ENCODE measurements at regions not wholly inside any gene's neighbourhood (a gene's known extent, or its start where the extent isn't known, plus 50 kb on each side); places are given as distances from the start of the nearest gene placed in this dataset.
A peak's percentile ranks its signal among the peaks of the same experiment; 100 is the strongest.

- ATAC-seq: no peak
- Histone ChIP-seq H3K4me1 (ENCODE audit: control insufficient read depth in 1 of 2, insufficient read depth in 2 of 2, low read length in 2 of 2) (peaks cover 5 to 8% of the 10 kb centered on the region in 2 experiments), H2AFZ (ENCODE audit: low read depth, low read length, poor library complexity, severe bottlenecking) (peak overlapping the region; percentile 85), H3K79me2 (ENCODE audit: insufficient read depth, low read length) (no peaks in the 10 kb centered on the region), H3K27ac (ENCODE audit: low read depth, low read length) (no peak overlapping the region), H3K9me2 (ENCODE audit: insufficient read depth) (no peaks in the 10 kb centered on the region), H3K27me3 (ENCODE audit: insufficient read depth, low read length) (no peaks in the 10 kb centered on the region), H4K20me1 (ENCODE audit: insufficient read depth) (no peaks in the 10 kb centered on the region), H3K4me2 (ENCODE audit: low read length) (no peak overlapping the region), H3K9ac (ENCODE audit: low read length) (no peak overlapping the region), H3K36me3 (ENCODE audit: control insufficient read depth in 1 of 2, insufficient read depth in 2 of 2, low read length in 2 of 2) (no peaks in the 10 kb centered on the region), H3K4me3 (replicated peaks in 1 of 2; ENCODE audit: low read depth in 1 of 2, low read length in 2 of 2) (no peak overlapping the region), H3K9me3 (ENCODE audit: control insufficient read depth in 1 of 2, insufficient read depth in 1 of 2, low read depth in 1 of 2, low read length in 2 of 2) (0 out of 4 replicates have a peak, but pooled peaks cover 0 to 6% of the 10 kb centered on the region in 2 experiments)
- TF ChIP-seq POLR2A (IDR thresholded peaks at IDR 0.05; ENCODE audit: borderline replicate concordance, extremely low read depth, insufficient read depth, insufficient read length) (no peak), CBX3 (IDR thresholded peaks at IDR 0.05; ENCODE audit: low read depth) (no peak), ATF3 (IDR thresholded peaks at IDR 0.05) (no peak), JUND (IDR thresholded peaks at IDR 0.05) (no peak), MAX (IDR thresholded peaks at IDR 0.05) (no peak), REST (IDR thresholded peaks at IDR 0.05; ENCODE audit: low read depth) (no peak), EZH2 (IDR thresholded peaks at IDR 0.05) (no peak)
- ChIA-PET CTCF (no interaction called here), POLR2A (no interaction called here), RAD21 (ENCODE audit: low non-redundant PET in 1 of 2, low total read pairs in 2 of 2, uncharacterized antibody in 2 of 2, unreplicated experiment in 2 of 2) (no interaction called here)
- no peak for DNase-seq (ENCODE audit: low read depth, low spot score)
- no TSS peak for BruUV-seq (replicated peaks)
- intact Hi-C loops (cut with micrococcal nuclease): no loop called here
These were observed 893.3 kb upstream of the MDGA2 start for GRCh38 chr14:48568688-48569087.

- RAD21 ChIA-PET (ENCODE audit: low non-redundant PET in 1 of 2, low total read pairs in 2 of 2, uncharacterized antibody in 2 of 2, unreplicated experiment in 2 of 2): no interaction called here
- Histone ChIP-seq H3K9me3 (ENCODE audit: control insufficient read depth in 1 of 2, insufficient read depth in 1 of 2, low read depth in 1 of 2, low read length in 2 of 2) (0 out of 4 replicates have a peak, but pooled peaks cover 0 to 6% of the 10 kb centered on the region in 2 experiments), H3K36me3 (ENCODE audit: control insufficient read depth in 1 of 2, insufficient read depth in 2 of 2, low read length in 2 of 2) (no peaks in the 10 kb centered on the region), H3K27me3 (ENCODE audit: insufficient read depth, low read length) (no peaks in the 10 kb centered on the region), H3K9me2 (ENCODE audit: insufficient read depth) (no peaks in the 10 kb centered on the region), H3K4me2 (ENCODE audit: low read length) (no peak overlapping the region), H3K9ac (ENCODE audit: low read length) (no peak overlapping the region), H3K79me2 (ENCODE audit: insufficient read depth, low read length) (no peaks in the 10 kb centered on the region), H4K20me1 (ENCODE audit: insufficient read depth) (no peaks in the 10 kb centered on the region), H2AFZ (ENCODE audit: low read depth, low read length, poor library complexity, severe bottlenecking) (peak overlapping the region; percentile 85), H3K4me3 (replicated peaks in 1 of 2; ENCODE audit: low read depth in 1 of 2, low read length in 2 of 2) (no peak overlapping the region), H3K4me1 (ENCODE audit: control insufficient read depth in 1 of 2, insufficient read depth in 2 of 2, low read length in 2 of 2) (peaks cover 7 to 12% of the 10 kb centered on the region in 2 experiments), H3K27ac (ENCODE audit: low read depth, low read length) (no peak overlapping the region)
- DNase-seq (ENCODE audit: low read depth, low spot score): no peak
- CTCF ChIA-PET: no interaction called here
- BruUV-seq (replicated peaks): no TSS peak
- POLR2A ChIA-PET: no interaction called here
- intact Hi-C loops (cut with micrococcal nuclease): no loop called here
- no peak for ATAC-seq
- TF ChIP-seq FOSL1 (IDR thresholded peaks at IDR 0.05; ENCODE audit: low read depth) (no peak), CBX3 (IDR thresholded peaks at IDR 0.05; ENCODE audit: low read depth) (no peak), CTCF (IDR thresholded peaks at IDR 0.05 in 2 of 3, conservative IDR thresholded peaks at IDR 0.05 in 1 of 3; ENCODE audit: borderline replicate concordance in 1 of 3, insufficient read depth in 1 of 3, low read depth in 2 of 3, low read length in 2 of 3) (no peak), ZNF274 (IDR thresholded peaks at IDR 0.05; ENCODE audit: low read depth, low read length) (no peak), EZH2 (IDR thresholded peaks at IDR 0.05) (no peak), EZH2phosphoT487 (IDR thresholded peaks at IDR 0.05; ENCODE audit: borderline replicate concordance) (no peak), ZFX (IDR thresholded peaks at IDR 0.05) (no peak), JUND (IDR thresholded peaks at IDR 0.05) (no peak), RAD21 (IDR thresholded peaks at IDR 0.05; ENCODE audit: low read depth) (no peak), POLR2AphosphoS5 (IDR thresholded peaks at IDR 0.05; ENCODE audit: low read depth, low read length) (no peak), ATF3 (IDR thresholded peaks at IDR 0.05) (no peak), MAX (IDR thresholded peaks at IDR 0.05) (no peak), CEBPB (IDR thresholded peaks at IDR 0.05; ENCODE audit: low read depth) (no peak), POLR2A (IDR thresholded peaks at IDR 0.05; ENCODE audit: borderline replicate concordance, extremely low read depth, insufficient read depth, insufficient read length) (no peak)
These were observed 892.8 kb upstream of the MDGA2 start for GRCh38 chr14:48568252-48568651.
